ENCODE measurements at regions not wholly inside any gene's neighbourhood (a gene's known extent, or its start where the extent isn't known, plus 50 kb on each side); places are given as distances from the start of the nearest gene placed in this dataset.

- ChIA-PET POLR2A (no interaction called here), CTCF (no interaction called here), RAD21 (ENCODE audit: low non-redundant PET in 1 of 2, low total read pairs in 2 of 2, uncharacterized antibody in 2 of 2, unreplicated experiment in 2 of 2) (no interaction called here)
- DNase-seq (ENCODE audit: low read depth, low spot score) = no peak
- Histone ChIP-seq H3K9me2 (ENCODE audit: insufficient read depth) (no peaks in the 10 kb centered on the region), H4K20me1 (ENCODE audit: insufficient read depth) (no peaks in the 10 kb centered on the region), H3K36me3 (ENCODE audit: control insufficient read depth in 1 of 2, insufficient read depth in 2 of 2, low read length in 2 of 2) (no peaks in the 10 kb centered on the region), H3K79me2 (ENCODE audit: insufficient read depth, low read length) (no peaks in the 10 kb centered on the region), H3K9ac (ENCODE audit: low read length) (no peak overlapping the region), H3K27ac (ENCODE audit: low read depth, low read length) (no peak overlapping the region), H2AFZ (ENCODE audit: low read depth, low read length, poor library complexity, severe bottlenecking) (no peak overlapping the region), H3K4me1 (ENCODE audit: control insufficient read depth in 1 of 2, insufficient read depth in 2 of 2, low read length in 2 of 2) (no peaks in the 10 kb centered on the region), H3K4me3 (replicated peaks in 1 of 2; ENCODE audit: low read depth in 1 of 2, low read length in 2 of 2) (no peak overlapping the region), H3K4me2 (ENCODE audit: low read length) (no peak overlapping the region), H3K27me3 (ENCODE audit: insufficient read depth, low read length) (peaks cover 6% of the 10 kb centered on the region; the same call in 1 of the 2 replicates), H3K9me3 (ENCODE audit: control insufficient read depth in 1 of 2, insufficient read depth in 1 of 2, low read depth in 1 of 2, low read length in 2 of 2) (no peaks in the 10 kb centered on the region)
- TF ChIP-seq CBX3 (IDR thresholded peaks at IDR 0.05; ENCODE audit: low read depth) (no peak), EGR1 (IDR thresholded peaks at IDR 0.05; ENCODE audit: low read depth) (no peak), YY1 (IDR thresholded peaks at IDR 0.05; ENCODE audit: extremely low read depth, insufficient replicate concordance, low read depth, low read length) (no peak), SRF (IDR thresholded peaks at IDR 0.05; ENCODE audit: low read depth) (no peak), POLR2A (IDR thresholded peaks at IDR 0.05; ENCODE audit: borderline replicate concordance, extremely low read depth, insufficient read depth, insufficient read length) (no peak), EZH2 (IDR thresholded peaks at IDR 0.05) (no peak)
- TF ChIP-seq, protein P1, sequence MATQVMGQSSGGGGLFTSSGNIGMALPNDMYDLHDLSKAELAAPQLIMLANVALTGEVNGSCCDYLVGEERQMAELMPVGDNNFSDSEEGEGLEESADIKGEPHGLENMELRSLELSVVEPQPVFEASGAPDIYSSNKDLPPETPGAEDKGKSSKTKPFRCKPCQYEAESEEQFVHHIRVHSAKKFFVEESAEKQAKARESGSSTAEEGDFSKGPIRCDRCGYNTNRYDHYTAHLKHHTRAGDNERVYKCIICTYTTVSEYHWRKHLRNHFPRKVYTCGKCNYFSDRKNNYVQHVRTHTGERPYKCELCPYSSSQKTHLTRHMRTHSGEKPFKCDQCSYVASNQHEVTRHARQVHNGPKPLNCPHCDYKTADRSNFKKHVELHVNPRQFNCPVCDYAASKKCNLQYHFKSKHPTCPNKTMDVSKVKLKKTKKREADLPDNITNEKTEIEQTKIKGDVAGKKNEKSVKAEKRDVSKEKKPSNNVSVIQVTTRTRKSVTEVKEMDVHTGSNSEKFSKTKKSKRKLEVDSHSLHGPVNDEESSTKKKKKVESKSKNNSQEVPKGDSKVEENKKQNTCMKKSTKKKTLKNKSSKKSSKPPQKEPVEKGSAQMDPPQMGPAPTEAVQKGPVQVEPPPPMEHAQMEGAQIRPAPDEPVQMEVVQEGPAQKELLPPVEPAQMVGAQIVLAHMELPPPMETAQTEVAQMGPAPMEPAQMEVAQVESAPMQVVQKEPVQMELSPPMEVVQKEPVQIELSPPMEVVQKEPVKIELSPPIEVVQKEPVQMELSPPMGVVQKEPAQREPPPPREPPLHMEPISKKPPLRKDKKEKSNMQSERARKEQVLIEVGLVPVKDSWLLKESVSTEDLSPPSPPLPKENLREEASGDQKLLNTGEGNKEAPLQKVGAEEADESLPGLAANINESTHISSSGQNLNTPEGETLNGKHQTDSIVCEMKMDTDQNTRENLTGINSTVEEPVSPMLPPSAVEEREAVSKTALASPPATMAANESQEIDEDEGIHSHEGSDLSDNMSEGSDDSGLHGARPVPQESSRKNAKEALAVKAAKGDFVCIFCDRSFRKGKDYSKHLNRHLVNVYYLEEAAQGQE (IDR thresholded peaks at IDR 0.05; ENCODE audit: low read depth) = no peak
- TF ChIP-seq, protein P2, sequence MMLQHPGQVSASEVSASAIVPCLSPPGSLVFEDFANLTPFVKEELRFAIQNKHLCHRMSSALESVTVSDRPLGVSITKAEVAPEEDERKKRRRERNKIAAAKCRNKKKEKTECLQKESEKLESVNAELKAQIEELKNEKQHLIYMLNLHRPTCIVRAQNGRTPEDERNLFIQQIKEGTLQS (IDR thresholded peaks at IDR 0.05) = no peak
- ATAC-seq = no peak
- BruUV-seq (replicated peaks) = no TSS peak
- intact Hi-C loops (cut with micrococcal nuclease) = loop anchor here (10.0 kb wide), 2 partner anchors 672 to 1172 kb away; partner anchors contain the start of gene LYPD1
Measured at GRCh38 chr2:133846476-133846875, 278.2 kb upstream of the NCKAP5 start.
